Stimulated activated CD4-positive, alpha-beta T cell treated with anti-CD3 and anti-CD28 coated beads, Interleukin-2, amount 100 ng/mL, for 48 hours (primary cell): ENCODE measurements at regions not wholly inside any gene's neighbourhood (a gene's known extent, or its start where the extent isn't known, plus 50 kb on each side); places are given as distances from the start of the nearest gene placed in this dataset.

Experiments
- DNase-seq, 2 donors: peaks; one replicate each; pipeline ENCODE4 v3.0.0-alpha.2; 2020

DNA sequence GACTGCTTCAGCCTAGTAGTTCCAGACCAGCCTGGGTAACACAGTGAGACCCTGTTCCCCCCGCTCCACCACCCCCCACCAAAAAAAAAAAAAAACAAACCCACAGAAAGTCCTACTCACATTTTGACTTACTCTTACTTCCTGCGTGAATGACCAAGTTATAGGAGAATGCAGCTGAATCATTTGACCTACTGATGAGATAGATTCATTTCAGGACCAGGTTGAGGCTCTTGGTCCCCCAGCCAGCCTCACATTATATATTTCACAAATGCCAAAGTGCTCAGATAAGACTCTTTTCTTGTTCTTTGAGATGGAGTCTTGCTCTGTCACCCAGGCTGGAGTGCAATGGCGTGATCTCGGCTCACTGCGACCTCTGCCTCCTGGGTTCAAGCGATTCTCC is 70.2 kb downstream of the KLF5 start:
- DNase-seq = no peak
